ENCODE measurements at regions not wholly inside any gene's neighbourhood (a gene's known extent, or its start where the extent isn't known, plus 50 kb on each side); places are given as distances from the start of the nearest gene placed in this dataset.

DNA sequence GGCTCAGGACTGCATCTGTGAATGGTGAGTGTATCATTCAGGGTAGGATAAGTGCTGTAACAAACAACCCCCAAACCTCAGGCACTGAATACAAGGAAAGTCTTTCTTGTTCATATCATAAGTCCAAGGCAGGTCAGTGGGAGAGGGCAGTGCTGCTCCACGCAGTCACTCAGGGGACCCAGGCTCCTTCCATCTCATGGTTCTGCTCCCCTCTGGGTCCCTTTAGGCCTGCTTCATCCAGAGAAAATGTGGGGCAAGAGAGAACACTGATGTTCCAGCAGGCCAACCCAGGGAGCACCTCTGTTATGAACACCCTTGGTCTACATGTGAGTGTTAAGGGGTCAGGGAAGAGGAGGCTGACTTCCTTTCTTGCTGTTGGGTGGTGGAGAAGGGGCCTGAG lies 187.8 kb downstream of the CHST1 start:
- TF ChIP-seq FOXA1 (IDR thresholded peaks at IDR 0.05) (no peak), SUZ12 (IDR thresholded peaks at IDR 0.05) (no peak), L3MBTL2 (conservative IDR thresholded peaks at IDR 0.05) (no peak), TARDBP (IDR thresholded peaks at IDR 0.05) (no peak), HDGF (IDR thresholded peaks at IDR 0.05; ENCODE audit: borderline replicate concordance) (no peak), BHLHE40 (IDR thresholded peaks at IDR 0.05; ENCODE audit: borderline replicate concordance) (no peak), ARNT (IDR thresholded peaks at IDR 0.05) (no peak), FOXM1 (IDR thresholded peaks at IDR 0.05; ENCODE audit: borderline replicate concordance) (no peak), LEF1 (IDR thresholded peaks at IDR 0.05; ENCODE audit: borderline replicate concordance) (no peak), SP1 (IDR thresholded peaks at IDR 0.05) (no peak), FOXK2 (IDR thresholded peaks at IDR 0.05) (no peak)
